Globus pallidus (tissue), 1 donor: ENCODE measurements at regions not wholly inside any gene's neighbourhood (a gene's known extent, or its start where the extent isn't known, plus 50 kb on each side); places are given as distances from the start of the nearest gene placed in this dataset.
A peak's percentile ranks its signal among the peaks of the same experiment; 100 is the strongest.

Source experiments
- DNase-seq: peaks from one replicate; pipeline ENCODE4 v3.0.0-alpha.2; 2015; ENCODE audit warnings: low spot score

DNA sequence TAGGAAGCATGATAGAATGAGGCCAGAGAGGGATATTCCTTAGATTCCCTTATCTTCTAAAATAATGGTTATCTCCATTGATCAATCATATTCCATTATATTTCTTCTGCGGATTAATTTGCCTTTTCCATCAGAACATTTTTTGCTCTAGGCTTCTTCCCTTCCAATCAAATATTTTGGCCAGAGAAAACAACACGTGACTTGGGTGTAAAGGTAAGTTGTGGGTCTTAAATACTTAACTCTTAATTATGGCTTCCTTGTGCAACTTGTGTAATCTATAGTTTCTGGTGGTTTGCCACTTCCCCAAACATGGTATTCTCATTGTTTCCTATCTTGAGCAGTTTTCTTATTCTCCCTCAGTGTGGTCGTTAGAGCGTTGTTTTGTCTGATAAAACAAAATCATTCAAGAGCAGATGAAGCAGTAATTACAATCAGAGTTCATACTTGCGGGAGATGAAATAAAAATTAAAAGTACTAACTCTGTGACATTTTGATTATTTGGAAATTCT, 889.3 kb downstream of the MAT2B start:
- DNase-seq = no peak

DNA sequence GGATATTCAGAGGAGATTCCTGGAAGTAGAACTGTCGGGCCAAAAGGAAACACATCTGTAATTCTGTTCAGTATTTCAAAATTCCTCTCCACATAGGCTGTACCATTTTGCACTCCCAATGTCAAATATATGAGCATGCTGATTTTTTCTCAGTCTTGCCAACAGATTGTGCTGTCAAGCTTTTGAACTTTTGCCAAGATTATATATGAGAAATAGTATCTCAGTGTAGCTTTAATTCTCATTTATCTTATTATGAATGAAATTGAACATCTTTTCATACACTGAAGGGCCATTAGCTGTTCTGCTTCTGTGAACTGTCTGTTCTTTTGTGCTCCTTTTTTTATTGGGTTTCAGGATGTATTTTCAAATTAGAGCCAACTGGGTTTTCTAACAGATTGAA, 907.1 kb downstream of the MAT2B start:
- no peak for DNase-seq

DNA sequence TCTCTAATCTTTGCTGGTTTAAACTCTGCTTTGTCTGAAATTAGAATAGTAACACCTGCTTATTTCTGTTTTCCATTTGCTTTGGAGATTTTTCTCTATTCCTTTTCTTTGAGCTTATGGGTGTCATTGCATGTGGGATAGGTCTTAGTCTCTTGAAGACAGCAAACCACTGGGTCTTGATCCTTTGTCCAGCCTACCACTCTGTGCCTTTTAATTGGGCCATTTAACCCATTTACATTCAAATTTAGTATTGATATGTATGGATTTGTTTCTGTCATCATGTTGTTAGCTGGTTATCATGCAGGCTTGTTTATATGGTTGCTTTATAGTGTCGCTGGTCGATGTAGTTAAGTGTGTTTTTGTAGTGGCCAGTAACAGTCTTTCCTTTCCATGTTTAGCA, 914.7 kb downstream of the MAT2B start:
- no peak for DNase-seq

DNA sequence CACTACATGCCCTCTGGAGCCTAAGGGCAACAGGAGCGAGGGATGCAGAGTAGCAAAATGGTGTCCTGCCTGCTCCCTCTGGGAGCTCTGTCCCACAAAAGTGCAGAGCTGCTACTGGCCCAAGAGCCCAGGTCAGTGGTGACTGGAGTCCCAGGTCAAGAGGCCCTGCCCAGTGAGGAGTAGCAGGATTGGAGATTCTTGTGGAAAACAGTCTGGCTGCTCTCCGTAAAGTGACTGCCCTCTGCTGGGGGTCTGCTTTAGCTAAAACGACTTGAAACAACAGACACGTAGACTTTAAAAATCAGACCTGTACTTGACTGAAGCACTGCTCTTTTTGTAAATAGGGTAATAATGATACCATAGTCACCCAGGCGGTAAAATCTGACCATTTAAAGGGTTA, 917.0 kb downstream of the MAT2B start:
- DNase-seq = no peak

DNA sequence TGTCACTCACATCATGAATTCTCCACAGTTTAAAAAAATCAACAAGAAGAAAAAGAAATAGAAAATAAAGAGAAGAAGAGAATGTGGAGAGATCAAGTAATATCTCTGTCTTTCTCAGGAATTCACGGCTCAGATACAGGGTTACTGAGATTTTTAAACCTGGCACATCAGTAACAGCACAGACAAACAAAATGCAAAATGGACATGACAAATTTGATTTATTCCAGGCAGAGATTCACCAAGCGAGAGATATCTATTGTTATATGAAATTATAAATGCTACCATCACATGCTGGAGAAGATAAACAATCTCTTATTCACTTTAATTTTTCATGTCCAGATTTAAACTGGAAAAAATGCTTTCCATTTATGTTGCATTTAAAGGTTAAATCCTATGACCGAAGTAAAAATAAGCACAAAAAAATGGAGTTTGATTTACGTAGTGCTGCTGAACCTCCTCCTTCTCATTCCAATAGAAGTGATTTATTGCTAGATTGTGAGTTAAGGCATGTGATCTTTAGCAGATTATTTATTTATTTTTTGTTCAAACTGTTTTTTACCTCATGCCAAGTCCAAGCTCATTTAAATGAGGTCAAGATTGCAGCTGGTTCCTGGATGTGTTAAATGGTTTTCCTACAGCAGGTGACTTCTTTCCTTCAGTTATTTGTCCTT, 926.4 kb downstream of the MAT2B start:
- DNase-seq = no peak

DNA sequence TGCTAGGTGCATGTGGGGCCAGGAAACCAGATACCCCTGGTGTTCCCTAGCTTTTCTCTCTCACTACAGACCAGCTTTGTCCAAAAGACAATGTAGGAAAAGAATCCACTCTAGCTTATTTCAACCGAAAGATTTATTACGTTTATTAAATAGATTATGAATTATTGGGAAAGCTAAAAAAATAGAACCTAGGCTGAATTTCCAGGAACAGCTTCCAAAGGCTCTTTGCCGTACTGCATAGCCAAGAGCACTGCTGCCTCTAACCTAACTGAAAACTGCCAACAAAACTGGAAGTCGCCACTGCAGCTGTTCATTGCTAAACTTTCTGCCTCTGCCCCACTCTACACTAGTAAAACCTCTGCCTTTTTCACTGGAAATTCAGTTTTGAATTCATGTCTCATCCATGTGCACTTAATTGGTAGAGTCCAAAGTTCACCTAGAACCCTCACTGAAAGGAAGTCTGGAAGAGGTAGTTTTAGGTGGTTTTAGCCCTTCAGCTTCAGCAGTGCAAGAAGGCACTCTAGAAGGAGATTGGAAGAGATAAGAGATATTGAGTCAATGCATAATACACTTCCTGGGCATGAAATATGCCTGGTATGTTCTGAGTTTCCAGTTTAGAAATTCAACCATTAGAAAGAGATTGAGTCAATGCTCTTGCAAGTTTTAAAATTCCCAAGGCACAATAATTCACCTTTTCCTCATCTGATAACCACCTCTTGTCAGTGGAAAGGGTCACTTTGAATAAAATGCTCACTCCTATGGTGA, 927.9 kb downstream of the MAT2B start:
- DNase-seq = no peak

DNA sequence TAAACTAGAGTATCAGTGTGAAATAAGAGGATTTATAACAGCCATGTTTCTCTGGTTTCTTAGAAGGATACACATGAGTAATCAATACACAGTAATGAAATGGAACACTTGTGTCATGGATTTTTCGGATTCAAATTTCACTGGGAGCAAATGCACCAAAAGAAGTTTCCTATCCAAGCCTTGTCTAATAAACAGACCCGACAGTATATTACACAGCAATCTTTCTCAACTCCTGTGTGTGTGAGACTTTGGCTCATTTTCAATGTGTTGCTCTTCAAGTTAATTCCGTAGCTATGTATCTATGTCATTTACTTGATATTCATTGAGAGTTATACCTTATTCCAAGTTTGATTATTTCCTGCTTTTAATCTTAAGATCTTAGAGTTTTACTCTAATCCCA, 930.2 kb downstream of the MAT2B start:
- no peak for DNase-seq

DNA sequence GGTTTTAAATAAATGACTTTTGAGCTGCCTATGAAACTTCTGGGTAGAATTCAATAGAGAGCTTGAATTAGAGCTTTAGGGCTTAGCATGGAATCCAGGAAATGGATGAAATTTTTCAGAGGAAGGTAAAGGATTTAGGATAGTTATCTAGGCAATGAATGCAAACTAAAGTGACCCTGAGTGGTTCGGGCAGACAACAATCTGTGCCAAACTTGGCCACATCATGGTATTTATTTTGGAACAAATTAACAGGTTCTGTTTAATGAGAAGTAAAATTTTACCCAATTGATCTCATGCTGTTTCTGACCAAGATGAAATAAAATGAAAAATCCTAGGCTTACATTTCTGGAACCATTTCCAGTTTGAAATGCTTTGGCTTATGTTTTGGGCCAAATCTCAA, 934.4 kb downstream of the MAT2B start:
- DNase-seq = no peak

DNA sequence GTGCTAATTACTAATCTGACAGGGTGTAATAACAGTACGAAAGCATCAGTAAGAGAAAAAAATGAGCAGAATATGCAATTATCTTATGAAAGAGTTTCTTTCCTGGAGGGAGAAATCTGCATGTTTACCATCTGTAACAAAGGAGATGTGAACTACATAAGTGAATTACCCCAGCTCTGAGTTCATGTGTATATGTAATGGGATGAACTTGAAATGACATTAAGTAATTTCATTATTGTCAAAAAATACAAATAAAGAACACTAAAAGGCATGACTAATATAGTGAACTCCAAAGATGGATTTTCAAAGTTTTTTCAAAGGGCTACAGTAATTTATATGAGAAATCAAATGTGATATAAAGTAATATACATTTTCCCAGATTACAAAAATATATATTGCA, 944.0 kb downstream of the MAT2B start:
- no peak for DNase-seq

DNA sequence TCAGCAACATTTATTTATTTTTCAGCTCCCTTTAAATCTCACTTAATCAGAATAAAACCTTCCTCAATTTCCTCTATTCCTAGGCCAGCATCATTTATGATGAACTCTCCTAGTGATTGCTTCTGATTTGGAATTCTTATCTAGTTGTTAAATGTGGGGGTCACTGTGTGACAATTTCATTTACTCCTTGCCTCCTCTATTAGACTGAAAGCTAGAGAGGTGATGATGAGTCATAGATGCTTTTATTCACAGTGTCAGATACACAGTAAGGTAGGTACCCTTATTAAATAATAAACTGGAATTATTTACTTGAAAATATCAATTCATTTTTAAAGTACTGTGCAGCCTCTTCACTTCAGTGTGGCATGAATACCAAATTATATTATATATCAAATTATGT, 960.6 kb downstream of the MAT2B start:
- DNase-seq = no peak

DNA sequence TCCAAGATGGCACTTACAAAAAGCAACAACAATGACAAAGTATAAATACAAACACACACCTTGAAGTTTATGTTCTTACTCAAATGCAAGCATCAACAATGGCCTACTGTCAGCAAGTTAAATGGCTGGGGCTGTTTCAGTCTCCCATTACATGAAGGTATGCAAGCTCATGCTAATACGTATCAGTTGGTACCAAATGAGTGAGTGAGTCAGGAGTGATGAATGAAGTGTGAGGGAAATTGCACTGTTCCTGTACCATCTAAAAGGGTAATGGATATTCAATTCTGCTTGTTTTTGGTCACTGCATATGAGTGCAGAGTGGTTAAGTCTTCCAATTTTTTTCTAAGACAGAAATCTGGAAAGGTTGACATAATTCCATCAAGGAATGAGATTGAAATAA, 964.9 kb downstream of the MAT2B start:
- DNase-seq = no peak

DNA sequence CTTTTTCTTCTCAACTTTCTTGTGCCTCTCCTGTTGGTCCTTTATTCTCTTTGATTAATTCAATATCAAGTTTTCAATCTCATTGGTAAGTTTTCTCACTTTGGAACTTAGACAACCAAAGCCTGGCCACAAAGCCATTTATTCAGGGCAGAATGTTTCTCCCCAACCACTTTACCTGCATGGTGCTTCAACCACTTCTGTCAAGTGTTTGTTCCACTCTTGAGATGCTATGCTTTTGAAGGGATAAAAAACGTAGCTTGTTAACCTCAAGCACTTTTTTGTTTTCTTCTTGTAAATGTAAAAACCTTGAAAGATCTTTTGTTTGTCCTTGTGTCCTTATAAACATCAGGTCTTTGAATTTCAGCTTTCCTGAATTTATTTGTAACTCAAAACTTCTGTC, 966.7 kb downstream of the MAT2B start:
- DNase-seq = no peak

DNA sequence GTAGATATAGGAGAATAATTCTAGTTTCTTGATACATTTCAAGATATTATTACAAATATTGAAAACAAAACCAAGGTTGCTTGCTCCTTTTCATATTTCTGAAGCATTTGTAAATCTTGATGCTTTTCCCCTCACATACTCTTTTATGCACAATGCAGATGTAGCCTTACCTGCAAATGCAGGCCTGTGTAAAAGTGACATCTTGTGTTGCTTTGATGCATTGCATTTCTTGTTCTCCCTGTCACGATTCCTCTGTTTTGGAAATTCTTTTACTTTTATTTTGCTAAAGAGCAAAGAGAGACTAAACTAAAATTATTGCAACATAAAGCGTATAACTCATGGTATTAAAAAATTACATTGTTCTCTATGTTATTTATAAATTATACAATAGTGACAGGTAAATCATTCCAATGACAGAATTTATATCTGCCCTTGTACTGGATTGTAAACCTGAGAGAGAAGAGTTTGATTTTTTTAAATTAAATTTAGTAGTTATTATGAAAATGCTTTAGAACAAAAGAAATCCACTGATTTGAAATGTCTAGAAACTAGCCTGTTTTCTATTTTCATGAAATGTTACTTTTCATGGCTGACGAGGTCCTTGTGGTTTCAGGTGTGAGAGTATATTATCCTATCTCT, 970.0 kb downstream of the MAT2B start:
- no peak for DNase-seq

DNA sequence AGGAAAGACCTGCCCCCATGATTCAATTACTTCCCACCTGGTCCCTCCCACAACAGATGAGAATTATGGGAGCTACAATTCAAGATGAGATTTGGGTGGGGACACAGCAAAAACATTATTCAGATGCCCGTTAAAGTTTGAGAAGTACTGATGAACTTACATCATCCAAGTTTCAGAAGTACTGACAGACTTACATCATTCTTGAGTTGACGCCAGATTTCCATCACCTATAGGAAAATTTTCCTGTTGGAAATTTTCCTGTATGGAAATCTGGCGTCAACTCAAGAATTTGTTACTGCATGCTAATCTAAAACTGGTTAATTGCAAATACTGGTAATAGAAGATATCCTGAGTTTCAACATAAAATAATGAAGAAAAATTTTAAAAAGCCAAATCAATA, 975.9 kb downstream of the MAT2B start:
- DNase-seq = no peak

DNA sequence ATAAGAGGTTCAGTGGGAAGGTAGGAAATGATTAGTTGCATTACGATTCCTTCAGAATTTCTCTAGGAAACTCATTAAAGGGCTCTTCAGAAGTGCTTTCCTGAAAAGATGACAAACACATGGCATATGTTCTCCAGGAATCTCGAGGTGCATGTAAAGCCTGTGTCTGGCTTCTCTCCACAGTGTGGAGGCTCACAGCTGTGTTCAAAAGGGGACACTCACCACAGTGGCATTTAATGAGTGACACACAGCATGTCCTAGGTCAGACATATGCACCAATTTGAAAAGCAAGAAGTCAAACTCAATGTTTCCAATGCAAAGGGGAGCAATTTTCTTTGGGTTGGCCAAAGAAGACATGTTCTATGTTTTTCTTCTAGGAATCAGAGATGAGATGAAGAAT, 976.9 kb downstream of the MAT2B start:
- no peak for DNase-seq

DNA sequence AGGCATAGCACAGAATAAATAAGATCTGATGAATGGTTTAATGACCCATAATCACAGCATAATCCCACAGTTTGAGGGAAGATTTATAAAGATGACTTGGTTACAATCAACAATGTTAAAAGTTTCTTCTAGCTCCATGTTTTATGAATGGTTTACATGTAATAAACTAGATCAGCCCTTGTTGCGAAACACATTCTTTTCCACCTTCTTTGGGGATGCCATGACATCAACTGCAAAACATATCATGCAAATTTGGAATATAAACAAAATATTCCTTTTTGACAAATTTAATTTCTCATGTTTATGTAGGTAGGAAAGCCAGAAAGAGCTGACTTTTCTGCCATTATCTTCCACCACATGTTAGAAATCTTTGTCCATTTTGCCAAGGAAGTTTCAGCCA, 979.5 kb downstream of the MAT2B start:
- DNase-seq = no peak

DNA sequence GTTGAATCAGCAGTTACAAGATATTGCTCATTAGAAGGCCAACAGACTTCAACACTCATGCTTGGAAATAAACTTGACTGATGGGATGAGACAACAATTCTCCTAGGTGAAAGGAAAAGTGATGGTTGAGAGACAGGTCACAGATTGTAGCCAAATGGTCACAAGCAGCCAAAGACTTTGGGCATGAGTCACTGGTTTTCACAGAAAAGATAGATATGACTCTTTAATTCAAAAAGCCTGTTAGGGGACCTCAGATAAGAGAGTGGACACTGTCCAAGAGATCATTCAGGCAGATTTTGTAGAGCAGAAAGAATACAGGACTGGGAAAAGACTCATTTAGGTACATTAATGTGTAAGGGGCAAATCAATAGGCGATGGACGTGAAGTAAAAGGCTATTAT, 982.5 kb downstream of the MAT2B start:
- DNase-seq = no peak

DNA sequence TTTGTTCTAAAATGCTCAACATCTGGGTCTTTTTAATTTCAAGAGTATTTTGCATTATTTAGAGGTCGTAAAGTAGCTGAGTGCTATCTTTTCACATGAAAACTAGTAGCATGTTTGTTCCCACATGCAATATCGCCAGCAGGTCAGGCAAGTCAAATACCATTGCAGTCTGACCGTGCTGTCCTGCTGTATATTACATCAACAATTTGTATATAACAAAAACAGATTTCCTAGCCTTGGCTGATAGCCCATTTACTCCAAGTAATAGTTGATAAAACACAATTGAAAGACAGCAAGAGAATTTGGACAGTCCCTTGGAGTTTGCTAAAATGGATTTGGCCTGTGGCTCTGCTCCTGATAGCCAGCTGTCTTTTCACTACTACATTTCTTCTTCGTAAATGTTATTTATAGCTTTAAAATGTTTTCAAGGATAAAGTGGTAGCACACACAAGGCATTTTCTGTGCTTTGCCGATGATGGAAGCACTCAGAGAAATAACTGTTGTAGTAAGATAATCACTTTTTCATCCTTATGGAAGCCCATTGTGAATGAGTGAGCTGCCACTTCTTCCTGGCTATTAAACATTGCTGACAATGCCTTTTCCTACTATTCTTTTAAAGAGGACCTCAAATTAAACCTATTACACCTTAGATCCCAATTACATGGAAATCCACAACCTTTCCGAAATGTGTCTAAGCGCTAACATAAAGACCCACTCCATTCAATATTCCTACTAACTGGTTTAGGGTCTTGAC, 992.1 kb downstream of the MAT2B start:
- DNase-seq = no peak

DNA sequence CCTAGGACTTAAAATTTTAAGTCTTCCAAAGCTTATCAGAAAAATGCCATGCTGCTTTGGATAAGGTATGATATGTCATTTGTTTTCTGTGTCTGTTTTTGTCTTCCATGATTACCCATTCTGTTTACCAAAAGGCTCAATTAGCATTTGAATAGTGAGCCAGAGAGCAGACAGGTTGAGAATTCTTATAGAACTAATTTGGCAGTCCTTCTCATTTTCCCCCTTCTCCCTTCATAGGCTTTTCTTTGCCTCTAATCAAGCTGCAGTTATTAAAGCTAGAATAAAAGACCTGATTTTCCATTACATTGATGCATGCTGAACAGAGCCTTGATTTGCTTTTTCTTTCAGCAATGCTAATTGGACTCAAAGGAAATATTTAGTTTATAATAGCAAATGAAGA, 993.0 kb downstream of the MAT2B start:
- peak; percentile 24 for DNase-seq

DNA sequence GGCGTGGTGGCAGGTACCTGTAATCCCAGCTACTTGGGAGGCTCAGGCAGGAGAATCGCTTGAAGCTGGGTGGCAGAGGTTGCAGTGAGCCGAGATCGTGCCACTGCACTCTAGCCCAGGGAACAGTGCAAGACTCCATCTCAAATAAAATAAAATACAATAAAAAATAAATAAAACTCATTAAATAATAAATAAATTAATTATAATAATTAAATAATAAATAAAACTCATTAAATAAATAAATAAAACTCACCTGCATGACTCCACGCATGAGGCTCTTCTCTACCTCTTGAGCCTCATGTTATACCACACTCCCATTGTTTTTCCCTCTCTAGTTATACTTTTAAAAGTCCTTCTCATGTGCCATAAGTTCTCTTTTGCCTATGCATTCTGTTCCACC, 995.4 kb downstream of the MAT2B start:
- no peak for DNase-seq

DNA sequence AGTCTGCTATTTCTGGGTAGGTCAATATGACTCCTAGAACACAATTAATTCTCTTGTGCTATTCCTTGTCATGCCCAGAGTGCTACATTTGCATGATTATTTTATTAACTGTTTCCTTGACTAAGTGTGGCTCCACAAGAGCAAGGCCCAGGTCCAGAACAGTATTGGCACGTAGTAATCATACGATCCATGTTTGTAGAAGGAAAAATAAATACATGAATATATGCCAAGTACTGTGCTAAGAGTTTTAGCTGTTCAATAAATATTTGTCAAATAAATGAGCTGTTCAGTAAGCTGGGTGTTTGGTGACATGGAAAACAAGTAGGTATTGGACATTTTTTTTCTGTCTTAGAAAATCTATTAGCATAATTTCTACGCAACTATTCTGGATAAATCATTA, 995.9 kb downstream of the MAT2B start:
- no peak for DNase-seq

DNA sequence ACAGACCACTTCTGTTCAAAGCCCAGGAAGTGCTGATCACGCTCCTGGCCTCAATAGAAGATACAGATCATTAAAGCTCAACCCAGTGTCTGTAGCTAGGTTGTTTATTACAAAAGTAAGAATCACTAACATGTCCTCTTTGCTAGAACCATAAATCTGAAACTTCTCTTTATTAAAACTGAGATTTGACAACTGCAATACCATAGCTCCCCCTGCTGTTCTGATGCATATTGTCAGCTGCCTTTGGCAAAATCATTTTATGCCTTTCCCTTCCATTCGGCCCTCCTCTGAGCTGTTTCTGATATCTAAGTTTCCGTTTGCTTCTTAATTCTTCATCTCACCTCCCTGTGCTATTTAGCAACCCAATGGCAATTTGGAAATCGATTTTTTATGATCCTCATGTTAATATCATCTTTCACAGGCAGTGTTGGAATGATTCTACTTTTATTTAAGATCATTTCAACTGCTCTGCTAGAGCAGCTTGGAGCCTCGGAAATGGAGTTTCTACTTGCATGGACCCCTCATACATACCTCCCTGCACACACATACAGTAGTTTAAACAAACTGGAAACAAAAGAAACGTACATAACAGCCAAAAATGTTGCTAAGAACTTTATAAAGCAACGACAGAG, 998.8 kb downstream of the MAT2B start:
- peak; percentile 55 for DNase-seq
